CD4-positive, alpha-beta T cell (primary cell): ENCODE measurements at regions not wholly inside any gene's neighbourhood (a gene's known extent, or its start where the extent isn't known, plus 50 kb on each side); places are given as distances from the start of the nearest gene placed in this dataset.

ENCODE experiments used
- ATAC-seq: fragments of 200-7000 bp; cut with Tn5 transposase; one replicate; pipeline ENCODE4 v1.10.0; 2022; ENCODE audit warnings: mild to moderate bottlenecking; ENCODE audit not compliant: poor library complexity
- CTCF ChIA-PET: fragments of 350-600 bp; sonication (Branson Sonifier 250); formaldehyde crosslinking; loops from one replicate; lab custom pipeline; 2021; ENCODE audit warnings: antibody characterized with exemption, inconsistent platforms; lab: Charles Lee
- POLR2A ChIA-PET: fragments of 350-600 bp; sonication (Branson Sonifier 250); formaldehyde crosslinking; loops from one replicate; lab custom pipeline; 2021; ENCODE audit warnings: antibody characterized with exemption, inconsistent platforms; lab: Charles Lee
- DNase-seq, 14 experiments: peaks; one replicate each; pipeline ENCODE4 v3.0.0-alpha.2; 2013 to 2020; ENCODE audit warnings: mixed read lengths in 2 of 14
- H3K27ac ChIP-seq, 2 donors: one replicate each; pipeline versions ENCODE4 v1.5.1 to v1.7.0; 2013; ENCODE audit warnings: low read length in 2 of 2, low read depth in 1 of 2, mild to moderate bottlenecking in 1 of 2
- H3K27me3 ChIP-seq, 2 experiments: 1 replicate in 1 of 2; 2 replicates in 1 of 2; pipeline versions ENCODE4 v1.6.1 to v1.7.0; 2013; ENCODE audit warnings: low read length in 2 of 2, control low read depth in 1 of 2, mild to moderate bottlenecking in 1 of 2, moderate library complexity in 1 of 2; ENCODE audit not compliant: insufficient read depth in 2 of 2, control insufficient read depth in 1 of 2
- H3K36me3 ChIP-seq: one replicate; pipeline ENCODE4 v1.6.1; 2013; ENCODE audit warnings: low read length, control low read depth; ENCODE audit not compliant: insufficient read depth
- H3K4me1 ChIP-seq: one replicate; pipeline ENCODE4 v1.6.1; 2013; ENCODE audit warnings: low read length, control low read depth; ENCODE audit not compliant: insufficient read depth
- H3K4me3 ChIP-seq: one replicate; pipeline ENCODE4 v1.5.1; 2013; ENCODE audit warnings: mild to moderate bottlenecking, low read length, moderate library complexity
- H3K9me3 ChIP-seq, 2 experiments: 1 replicate in 1 of 2; 2 replicates in 1 of 2; pipeline versions ENCODE4 v1.6.1 to v1.7.0; 2013; ENCODE audit warnings: low read length in 2 of 2, mild to moderate bottlenecking in 2 of 2, control low read depth in 1 of 2, moderate library complexity in 1 of 2; ENCODE audit not compliant: control insufficient read depth in 1 of 2, insufficient read depth in 1 of 2
- H3K27ac Mint-ChIP-seq: one replicate; pipeline ENCODE4 v1.8.0; 2020; ENCODE audit warnings: mixed read lengths
- H3K27me3 Mint-ChIP-seq: one replicate; pipeline ENCODE4 v1.8.0; 2021; ENCODE audit warnings: mixed read lengths
- H3K36me3 Mint-ChIP-seq: one replicate; pipeline ENCODE4 v1.8.0; 2021; ENCODE audit warnings: low read depth, mixed read lengths
- H3K4me1 Mint-ChIP-seq: one replicate; pipeline ENCODE4 v1.8.0; 2021; ENCODE audit warnings: low read depth, mixed read lengths
- H3K4me3 Mint-ChIP-seq: one replicate; pipeline ENCODE4 v1.8.0; 2020; ENCODE audit warnings: mild to moderate bottlenecking, mixed read lengths
- H3K9me3 Mint-ChIP-seq: one replicate; pipeline ENCODE4 v1.8.0; 2020; ENCODE audit warnings: mixed read lengths
- intact Hi-C, 2 experiments: fragments of 100-400 bp; cut with DNase I in 1 of 2; cut with micrococcal nuclease in 1 of 2; formaldehyde crosslinking; loops; one replicate each; pipeline versions ENCODE4 v1.15.1 to v1.9.0; 2023 to 2025; cut with DNase I, micrococcal nuclease
- TF ChIP-seq, protein P1 (sequence below): fragments of 200-600 bp; IDR thresholded peaks from one replicate; pipeline ENCODE4 v1.8.0; 2022; ENCODE audit warnings: antibody characterized with exemption, mild to moderate bottlenecking

DNA sequence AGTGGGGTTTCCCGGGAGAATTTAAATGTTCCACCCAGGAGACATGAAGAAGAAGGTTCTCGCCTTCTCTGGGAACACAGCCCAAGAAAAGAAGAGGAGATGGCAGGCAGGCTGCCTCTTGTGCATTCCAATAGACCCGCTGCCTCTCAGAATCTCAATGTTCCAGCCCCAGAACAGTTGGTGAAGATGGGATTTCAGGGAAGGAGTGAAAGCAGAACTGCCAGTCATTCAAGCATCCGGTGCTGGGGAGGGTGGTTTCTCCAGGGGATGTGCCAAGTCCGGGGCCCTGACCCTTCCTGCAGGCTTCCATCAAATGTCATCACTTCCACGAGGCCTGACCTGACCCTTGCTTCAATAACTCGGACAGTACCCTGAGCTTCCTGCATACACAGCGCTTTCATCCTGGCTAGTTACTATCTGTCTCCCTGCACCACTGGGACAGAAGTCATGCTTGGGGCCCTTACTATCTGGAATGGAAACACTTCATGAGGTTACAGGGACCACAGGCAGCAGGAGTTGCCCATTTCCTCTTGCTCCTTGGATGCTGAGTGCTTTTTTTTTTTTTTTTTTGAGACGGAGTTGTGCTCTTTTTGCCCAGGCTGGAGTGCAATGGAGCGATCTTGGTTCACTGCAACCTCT, 386.6 kb upstream of the POU3F1 start:
- DNase-seq (no peak), ATAC-seq (no peak)
- Histone ChIP-seq H3K27me3 (no peaks in the 10 kb centered on the region), H3K4me1 (no peaks in the 10 kb centered on the region), H3K4me3 (no peak overlapping the region), H3K9me3 (no peaks in the 10 kb centered on the region), H3K36me3 (no peaks in the 10 kb centered on the region), H3K27ac (no peak overlapping the region)
- Mint-ChIP-seq H3K27me3 (peaks cover 20% of the 10 kb centered on the region), H3K36me3 (no peaks in the 10 kb centered on the region), H3K27ac (no peak overlapping the region), H3K9me3 (no peaks in the 10 kb centered on the region), H3K4me1 (no peaks in the 10 kb centered on the region), H3K4me3 (no peak overlapping the region)
- POLR2A ChIA-PET = no interaction called here
- CTCF ChIA-PET = no interaction called here
- intact Hi-C loops = no loop called here
- TF ChIP-seq, protein P1, sequence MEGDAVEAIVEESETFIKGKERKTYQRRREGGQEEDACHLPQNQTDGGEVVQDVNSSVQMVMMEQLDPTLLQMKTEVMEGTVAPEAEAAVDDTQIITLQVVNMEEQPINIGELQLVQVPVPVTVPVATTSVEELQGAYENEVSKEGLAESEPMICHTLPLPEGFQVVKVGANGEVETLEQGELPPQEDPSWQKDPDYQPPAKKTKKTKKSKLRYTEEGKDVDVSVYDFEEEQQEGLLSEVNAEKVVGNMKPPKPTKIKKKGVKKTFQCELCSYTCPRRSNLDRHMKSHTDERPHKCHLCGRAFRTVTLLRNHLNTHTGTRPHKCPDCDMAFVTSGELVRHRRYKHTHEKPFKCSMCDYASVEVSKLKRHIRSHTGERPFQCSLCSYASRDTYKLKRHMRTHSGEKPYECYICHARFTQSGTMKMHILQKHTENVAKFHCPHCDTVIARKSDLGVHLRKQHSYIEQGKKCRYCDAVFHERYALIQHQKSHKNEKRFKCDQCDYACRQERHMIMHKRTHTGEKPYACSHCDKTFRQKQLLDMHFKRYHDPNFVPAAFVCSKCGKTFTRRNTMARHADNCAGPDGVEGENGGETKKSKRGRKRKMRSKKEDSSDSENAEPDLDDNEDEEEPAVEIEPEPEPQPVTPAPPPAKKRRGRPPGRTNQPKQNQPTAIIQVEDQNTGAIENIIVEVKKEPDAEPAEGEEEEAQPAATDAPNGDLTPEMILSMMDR = no peak

DNA sequence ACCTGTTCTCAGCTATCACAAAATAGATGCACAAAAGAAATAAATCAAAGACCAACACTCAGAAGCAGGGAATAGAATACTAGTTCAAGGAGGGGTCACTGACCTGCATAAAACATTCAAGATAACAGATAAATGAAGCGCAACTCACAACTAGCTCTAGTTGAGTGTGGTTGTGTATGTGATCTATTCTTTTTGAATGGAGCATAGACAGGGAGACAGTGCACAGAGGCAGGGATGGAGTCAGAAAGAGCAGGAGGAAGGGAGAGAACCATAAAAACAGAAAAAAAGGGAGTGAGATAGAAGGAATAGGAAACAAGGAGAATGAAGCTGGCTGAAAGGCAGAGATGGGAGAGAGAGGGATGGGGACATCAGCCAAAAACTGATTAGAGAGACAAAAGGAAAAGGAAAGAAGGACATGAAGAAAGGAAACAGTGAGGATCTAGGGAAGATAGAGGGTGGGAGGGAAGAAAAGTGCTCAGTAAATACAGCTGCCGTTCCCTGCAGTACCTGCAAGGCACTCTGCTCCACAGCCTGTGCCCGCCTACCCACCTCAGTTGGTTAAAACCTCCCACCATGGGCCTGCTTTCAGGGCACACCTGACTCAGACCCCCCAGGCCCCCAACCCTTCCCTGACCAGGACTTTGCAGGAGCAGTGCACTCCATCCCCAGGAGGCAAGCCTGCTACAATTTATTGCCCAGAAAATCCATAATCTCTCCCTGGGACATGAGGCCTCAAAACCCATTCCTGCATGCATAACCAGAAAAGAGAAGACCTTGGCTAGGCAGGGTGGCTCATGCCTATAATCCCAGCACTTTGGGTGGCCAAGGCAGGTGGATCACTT, 385.2 kb upstream of the POU3F1 start:
- no peak overlapping the region for H3K4me3 ChIP-seq
- H3K27ac Mint-ChIP-seq = no peak overlapping the region

DNA sequence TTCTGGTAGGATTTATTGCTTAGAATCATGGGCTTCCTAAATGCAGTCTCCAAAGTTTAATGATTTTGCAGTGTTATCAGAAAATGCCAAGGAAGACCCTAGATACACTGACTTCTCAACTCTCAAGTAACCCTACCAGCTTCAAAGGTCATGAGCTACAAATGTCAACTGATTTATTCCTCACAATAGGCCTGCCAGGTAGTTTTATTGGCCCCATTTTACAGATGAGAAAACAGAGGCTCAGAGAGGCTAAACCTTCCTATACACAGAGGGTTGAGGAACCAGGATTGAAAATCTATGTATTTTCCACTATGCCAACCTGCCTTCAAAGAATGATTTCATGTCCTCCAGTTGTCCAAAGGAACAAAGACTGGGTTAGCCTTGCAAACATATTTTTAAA, 384.4 kb upstream of the POU3F1 start:
- H3K4me1 ChIP-seq = no peaks in the 10 kb centered on the region
- DNase-seq (no peak), ATAC-seq (no peak)
- no peaks in the 10 kb centered on the region for H3K27me3 ChIP-seq
- H3K36me3 ChIP-seq = no peaks in the 10 kb centered on the region
- H3K9me3 ChIP-seq = no peaks in the 10 kb centered on the region
- no peak overlapping the region for H3K27ac Mint-ChIP-seq
- no peaks in the 10 kb centered on the region for H3K36me3 Mint-ChIP-seq
- CTCF ChIA-PET = no interaction called here
- POLR2A ChIA-PET = no interaction called here
- H3K9me3 Mint-ChIP-seq = no peaks in the 10 kb centered on the region
- no peak overlapping the region for H3K4me3 ChIP-seq
- no peak overlapping the region for H3K27ac ChIP-seq
- no peaks in the 10 kb centered on the region for H3K4me1 Mint-ChIP-seq
- H3K4me3 Mint-ChIP-seq = no peak overlapping the region
- peaks cover 26% of the 10 kb centered on the region for H3K27me3 Mint-ChIP-seq
- intact Hi-C loops = no loop called here
- TF ChIP-seq, protein P1 = no peak

More for the DNA sequence above, 385.2 kb upstream of the POU3F1 start:
- TF ChIP-seq, protein P1 = no peak
- Histone ChIP-seq H3K27me3 (no peaks in the 10 kb centered on the region), H3K9me3 (no peaks in the 10 kb centered on the region), H3K27ac (no peak overlapping the region), H3K36me3 (no peaks in the 10 kb centered on the region), H3K4me1 (no peaks in the 10 kb centered on the region)
- H3K4me3 Mint-ChIP-seq = no peak overlapping the region
- no peaks in the 10 kb centered on the region for H3K36me3 Mint-ChIP-seq
- ATAC-seq (no peak), DNase-seq (no peak)
- POLR2A ChIA-PET = no interaction called here
- CTCF ChIA-PET = no interaction called here
- H3K9me3 Mint-ChIP-seq = no peaks in the 10 kb centered on the region
- H3K27me3 Mint-ChIP-seq = peaks cover 19% of the 10 kb centered on the region
- no peaks in the 10 kb centered on the region for H3K4me1 Mint-ChIP-seq
- intact Hi-C loops = no loop called here
